HG03280 (cell line): ENCODE measurements at regions not wholly inside any gene's neighbourhood (a gene's known extent, or its start where the extent isn't known, plus 50 kb on each side); places are given as distances from the start of the nearest gene placed in this dataset.
"Not testable (repeated sequence)": the region's sequence is repeated elsewhere in the genome, so short reads cannot be mapped to it uniquely, and the experiment has no call there.

ENCODE experiments used
- ATAC-seq: cut with Tn5 transposase; IDR thresholded peaks from one replicate; pipeline ENCODE4 v1.9.1; 2021; ENCODE audit warnings: mild to moderate bottlenecking, moderate library complexity; ENCODE audit not compliant: unreplicated experiment

DNA sequence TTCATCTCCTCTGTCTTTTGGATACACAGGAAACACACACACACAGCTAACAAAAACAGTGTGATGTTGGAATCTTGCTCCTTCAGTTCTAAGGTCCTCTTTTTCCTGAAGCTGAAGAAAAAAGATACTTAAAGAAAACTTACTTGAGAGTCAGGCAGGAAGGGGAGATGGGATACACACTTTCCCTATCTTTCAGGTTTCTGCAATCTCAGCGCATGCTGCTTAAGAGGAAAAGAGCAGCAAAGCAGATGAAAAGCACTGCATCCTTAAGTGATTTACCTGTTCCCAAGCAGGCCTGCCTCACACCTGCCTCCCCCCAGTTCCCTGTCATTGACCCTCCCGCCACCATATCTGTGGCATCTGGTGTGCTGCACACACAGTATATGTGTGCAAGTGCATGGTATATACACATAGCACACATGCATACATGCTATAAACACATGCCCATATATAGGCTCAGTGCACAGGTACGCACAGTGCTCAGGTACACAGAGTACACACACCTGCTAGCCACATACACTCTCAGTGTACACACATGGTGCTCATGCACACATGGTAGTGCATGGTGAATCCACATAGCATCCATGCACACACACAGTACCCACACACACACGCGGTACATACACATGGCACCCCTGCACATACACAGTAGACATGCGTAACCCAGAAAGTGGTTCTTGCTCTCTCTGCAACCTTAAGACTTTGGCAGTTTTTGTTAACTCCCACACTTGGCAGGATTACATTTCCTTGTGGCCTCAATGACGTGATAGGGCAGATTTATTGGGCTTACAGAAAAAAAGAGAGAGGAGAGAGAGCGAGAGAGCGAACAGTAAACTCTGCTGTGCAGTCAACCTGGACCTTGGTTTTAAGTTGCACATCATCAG lies 166.9 kb downstream of the TOMM20 start:
- ATAC-seq, result peak; percentile 16

DNA sequence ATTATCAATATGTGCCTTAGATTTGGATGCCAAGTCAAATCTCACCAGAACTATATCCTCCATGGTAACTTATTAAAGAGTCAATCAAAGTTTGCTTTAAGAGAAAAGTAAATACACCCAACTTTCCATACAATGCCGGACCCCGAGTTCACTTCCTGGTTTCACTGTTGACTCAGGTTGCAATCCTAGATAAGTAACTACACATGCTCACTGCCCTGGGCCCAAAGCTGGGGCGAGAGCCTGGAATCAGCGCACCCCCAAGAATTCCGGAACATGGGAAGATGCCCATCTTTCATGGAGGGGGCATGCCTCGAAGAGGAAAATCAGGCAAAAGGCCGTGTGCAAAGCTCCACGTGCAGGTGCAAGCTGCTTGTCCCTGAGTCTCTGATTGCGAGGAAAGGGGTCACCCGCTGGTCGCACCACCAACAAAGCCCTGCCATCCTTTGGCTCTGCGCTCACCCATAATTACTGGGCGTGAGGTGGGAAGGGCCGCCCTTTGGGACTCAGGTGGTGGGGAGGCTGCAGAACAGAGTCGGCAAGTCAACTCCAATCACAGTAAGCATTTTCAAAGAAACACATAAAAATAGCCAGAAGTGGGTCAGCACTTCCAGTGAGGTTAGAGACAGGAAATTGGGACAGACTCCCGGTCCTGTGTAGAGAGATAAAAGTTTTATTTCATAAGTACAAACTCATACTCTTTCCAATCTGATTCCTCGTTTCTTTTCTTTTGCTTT lies 167.7 kb downstream of the TOMM20 start:
- ATAC-seq, result no peak

DNA sequence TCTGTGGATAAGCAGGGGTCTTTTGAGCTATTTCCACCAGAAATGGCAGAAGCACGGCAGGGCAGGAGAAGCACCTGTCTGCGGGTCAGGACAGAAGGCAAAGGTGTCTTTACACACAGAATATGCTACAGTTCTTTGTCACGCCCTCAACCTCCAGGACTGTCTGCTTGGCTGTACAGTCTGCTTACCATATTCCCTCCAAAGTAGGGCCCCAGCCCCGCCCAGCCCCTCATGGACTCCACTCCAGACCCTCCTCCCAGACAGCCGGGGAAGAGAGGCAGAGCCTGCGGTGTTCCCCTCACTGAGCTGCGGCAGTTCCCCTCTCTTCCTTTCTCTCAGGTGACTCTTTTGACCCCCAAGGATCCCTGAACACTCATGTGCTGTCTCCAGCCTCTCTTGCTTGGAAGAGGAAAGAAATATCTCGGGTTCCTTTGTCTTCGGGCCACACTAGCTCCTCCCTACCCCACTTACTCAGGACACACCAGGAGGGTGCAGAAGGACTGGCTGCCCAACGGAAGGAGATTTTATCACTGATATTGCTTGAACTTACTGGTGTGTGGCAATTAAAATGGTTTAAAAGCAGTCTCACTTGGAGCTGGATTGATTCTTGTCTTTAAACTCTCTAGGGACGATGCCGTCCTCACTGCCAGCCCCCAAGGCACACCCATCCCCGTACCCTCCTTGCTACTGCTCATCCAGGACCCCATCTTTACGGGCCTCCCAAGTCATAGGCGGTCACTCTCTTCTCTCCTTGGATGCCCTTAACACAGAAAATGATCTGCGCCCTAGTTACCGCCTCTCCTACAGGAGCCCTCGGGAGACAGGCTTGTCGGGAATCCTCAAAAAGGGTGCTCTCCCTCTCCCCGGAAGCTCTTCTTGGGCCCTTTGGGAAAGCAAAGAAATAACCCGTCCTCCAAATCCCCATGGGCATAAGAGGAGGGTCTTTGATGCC lies 169.7 kb downstream of the TOMM20 start:
- ATAC-seq, result no peak

DNA sequence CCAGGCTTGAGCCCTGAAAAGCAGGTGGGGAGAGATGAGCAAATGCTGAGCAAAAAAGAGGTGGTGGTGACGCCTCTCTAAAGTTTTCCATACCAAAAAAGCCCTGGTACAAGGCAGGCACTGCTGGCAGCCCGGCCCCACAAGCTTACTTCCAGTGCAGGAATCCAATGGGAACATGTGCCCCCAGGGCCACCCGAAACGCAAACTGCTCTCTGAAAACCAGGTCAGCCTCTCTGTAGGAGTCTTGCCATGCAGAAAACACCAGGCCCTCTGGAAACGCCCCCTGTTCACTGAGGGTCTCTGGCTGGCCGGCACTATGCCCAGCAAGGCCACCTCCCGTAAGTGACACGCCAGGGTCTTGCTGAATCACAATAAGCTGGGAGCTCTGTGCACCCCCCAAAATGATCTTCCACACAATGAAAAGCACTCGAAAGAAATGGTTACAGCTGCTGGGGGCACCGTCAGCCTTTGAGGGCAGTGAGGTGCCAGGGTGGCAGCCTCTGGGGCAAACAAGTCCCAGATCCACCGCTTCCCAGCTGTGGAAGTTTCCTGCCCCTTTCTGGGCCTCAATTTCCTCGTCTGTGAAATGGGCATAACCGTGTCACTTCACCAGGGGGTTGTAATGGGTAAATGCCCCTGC lies 170.5 kb downstream of the TOMM20 start:
- no peak for ATAC-seq

DNA sequence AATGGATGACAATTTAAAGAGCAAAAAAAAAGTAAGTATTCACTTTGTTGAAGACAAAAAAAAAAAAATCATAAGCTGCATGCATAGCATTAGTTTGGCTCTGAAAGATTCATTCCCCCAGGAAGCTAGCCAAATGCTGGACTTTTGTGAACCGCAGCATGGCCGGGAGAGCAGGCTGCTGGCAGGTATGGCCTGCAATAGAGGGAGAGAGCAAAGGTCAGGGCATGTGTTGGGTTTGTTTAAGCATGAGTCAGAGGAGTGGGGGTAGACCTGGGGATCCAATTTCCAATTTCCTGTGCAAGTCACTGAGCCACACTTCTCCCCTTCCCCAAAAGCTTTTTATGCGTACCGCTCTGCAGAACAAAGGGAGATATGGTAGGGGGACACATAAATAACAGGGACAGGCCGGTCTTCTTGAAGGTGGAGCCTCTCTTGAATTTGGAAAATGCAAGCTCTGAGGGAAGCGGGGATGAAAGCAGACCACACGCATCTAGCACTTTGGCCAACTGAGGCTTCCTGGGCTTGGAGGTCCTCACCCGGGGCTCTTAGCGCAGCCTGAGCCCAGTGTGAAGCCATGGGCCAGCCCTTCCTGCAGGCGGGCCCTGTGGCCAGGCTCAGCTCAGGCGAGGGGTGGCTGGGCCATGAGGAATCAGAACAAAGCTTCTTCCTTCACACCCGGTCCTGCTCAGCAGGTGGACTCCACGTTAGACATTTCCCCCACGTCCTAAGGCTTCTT lies 171.1 kb downstream of the TOMM20 start:
- no peak for ATAC-seq

DNA sequence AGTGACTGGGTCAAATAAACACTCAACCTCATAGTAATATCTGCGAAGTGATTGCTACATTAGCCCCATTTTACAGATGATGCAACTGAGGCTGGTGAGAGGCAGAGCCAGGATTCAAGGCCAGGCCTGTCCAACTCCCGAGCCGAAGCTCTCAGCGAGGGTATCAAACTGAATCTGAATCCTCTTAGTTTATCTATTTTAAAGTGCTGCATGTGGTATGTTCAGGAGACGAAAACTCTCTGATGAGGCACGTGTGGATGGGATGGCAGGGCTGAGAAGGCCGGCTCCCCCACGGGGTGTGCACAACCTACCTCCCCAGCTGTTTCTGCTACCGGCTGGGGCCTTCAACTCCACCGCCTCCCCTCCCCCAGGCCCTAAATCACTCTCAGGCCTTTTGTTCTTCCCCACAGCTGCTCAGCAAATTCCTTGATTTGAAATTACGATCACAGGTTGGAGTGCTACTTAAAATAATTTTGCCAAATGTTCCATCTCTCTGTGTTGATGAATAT lies 171.8 kb downstream of the TOMM20 start:
- ATAC-seq, result no peak

DNA sequence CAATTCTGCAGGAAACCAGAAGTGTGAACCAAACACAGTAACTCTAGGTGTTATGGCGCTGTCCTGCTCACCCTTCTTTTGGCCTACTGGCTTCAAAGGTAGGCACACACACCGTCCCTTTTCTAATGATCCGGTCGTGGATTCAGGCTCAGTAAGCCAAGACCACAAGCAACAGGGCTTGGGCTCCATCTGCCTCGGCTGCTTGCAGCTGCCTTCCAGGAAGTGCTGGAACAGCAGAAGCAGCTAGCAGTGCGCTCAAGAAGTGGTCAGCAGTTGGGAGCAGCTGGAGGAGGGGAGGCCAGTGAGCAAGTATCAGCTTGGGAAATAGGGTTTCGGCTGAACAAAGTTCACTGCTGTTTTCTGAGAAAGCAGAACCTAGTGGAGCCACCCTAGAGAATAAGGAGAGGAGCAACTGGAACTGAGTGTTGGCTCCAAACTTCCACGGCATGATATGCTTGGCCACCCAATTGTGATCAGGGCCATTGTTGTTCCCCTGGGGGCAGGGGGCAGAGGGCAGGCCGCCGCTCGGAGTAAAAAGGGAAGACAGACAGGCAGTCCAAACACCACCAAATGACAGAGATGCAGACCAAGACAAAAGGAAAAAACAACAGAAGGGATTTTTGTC lies 173.4 kb downstream of the TOMM20 start:
- peak; percentile 40 for ATAC-seq

DNA sequence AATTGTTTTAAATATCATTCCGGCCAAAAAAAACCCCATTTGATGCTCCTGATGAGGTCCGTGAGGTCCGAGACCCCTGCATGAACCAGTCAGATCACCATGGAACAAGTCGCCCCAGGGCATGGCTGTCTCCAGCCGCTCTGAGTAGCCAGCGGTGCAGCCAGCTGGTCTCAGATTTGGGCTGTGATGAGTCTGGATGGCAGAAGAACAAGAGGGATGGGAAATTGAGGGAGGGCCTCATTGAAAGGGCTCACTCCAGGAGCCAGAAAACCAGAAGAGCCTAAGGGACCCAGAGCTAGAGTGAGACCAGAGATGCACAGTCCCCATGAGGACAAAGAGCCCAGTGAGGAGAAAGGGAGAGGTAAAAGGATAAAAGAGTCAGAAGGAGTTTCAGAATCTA lies 174.0 kb downstream of the TOMM20 start:
- no peak for ATAC-seq

DNA sequence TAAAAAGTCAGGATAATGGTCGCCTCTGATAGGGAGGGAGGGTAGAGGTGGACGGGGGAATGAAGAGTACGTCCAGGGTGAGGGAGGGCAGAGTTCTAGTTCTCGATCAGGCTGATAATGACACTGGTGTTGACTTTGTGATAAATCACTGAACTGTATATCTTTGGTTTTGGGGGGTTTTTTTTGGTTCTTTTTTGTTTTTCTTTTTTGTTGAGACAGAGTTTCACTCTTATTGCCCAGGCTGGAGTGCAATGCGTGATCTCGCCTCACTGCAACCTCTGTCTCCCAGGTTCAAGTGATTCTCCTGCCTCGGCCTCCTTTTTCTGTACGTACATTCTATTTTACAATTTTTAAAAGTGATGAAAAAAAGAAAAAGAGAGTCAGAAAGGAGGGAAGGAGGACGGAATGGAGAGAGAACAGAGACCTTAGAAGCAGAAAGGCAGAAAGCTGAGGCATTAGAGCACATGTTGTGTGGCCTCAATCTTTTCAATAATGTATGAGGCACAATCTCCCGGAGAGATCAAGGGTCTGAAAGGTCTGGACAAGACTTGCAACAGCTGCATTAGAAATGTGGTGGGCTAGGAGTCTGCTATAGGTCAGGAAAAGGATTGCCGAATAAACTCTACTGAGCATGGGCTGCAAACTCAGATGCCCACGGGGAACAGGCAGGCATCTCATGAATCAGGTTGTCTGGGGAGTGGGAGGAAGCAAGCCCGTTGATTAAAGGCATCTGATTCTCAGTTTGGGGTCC lies 174.8 kb downstream of the TOMM20 start:
- ATAC-seq, result no peak

DNA sequence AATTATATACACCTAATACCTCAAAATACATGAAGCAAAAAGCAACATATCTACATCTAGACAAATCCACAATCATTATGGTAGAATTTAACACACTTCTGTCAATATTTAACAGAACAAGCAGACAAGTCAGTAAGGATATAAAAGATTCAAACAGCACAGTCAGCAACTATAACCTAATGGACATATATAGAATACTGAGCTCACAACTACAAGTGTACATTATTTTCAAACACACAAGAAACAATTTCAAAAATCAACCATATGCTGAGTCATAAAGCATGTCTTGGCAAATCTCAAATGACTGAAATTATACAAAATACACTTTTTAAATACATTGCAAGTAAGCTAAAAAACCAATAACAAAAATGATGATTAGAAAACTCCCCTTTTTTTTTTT lies 178.0 kb downstream of the TOMM20 start:
- no peak for ATAC-seq

DNA sequence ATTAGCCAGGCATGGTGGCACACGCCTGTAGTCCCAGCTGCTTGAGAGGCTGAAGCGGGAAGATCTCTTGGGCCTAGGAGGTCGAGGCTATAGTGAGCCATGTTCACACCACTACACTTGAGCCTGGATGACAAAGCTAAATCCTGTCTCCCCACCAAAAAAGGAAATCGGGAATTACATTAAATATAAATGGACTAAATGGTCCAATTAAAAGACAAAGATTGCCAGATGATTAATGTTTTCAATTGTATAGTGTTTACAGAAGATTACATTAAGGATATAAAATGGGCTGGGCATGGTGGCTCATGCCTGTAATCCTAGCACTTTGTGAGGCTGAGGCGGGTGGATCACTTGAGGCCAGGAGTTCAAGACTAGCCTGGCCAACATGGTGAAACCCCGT lies 179.1 kb downstream of the TOMM20 start:
- not testable (repeated sequence) for ATAC-seq

DNA sequence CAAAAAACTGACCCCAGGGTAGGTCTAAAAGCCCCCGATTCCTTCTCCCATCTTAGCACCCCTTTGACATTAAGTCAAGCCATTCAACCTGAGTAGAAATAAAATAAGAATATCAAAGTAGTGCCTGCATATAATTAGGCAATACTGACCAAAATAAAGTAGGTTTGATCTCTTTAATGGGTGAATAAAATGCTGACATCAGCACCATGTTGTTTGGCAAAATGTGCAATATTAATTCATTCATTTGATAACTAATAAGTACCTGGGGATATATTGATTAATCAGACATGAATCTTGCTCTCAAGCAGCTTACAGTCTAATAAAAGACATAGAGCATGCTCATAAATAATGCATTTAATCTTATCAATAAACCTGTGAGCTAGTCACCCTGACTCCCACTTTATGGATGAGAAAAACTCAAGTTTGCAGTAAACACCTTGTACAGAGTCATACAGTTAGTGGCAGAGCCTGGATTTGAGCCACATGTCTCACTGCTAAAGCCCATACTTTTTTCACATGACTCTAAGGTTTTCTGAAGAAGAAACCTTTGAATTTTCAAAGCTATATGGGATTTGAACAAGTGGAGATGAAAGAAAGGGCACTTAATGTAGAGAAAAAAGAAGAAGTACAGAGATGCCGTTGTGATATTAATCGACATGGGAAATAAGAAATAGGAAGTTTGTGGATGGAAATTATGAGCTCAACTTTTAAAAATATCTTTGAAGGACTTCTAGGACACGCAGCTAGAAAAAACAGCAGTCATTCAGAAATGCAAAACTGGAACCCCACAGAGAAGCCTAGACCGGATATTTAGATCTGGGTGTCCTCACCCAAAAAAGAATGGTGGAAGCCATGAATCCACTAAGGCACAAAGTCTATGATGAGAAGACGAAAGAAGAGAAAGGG lies 183.9 kb downstream of the TOMM20 start:
- ATAC-seq, result no peak

DNA sequence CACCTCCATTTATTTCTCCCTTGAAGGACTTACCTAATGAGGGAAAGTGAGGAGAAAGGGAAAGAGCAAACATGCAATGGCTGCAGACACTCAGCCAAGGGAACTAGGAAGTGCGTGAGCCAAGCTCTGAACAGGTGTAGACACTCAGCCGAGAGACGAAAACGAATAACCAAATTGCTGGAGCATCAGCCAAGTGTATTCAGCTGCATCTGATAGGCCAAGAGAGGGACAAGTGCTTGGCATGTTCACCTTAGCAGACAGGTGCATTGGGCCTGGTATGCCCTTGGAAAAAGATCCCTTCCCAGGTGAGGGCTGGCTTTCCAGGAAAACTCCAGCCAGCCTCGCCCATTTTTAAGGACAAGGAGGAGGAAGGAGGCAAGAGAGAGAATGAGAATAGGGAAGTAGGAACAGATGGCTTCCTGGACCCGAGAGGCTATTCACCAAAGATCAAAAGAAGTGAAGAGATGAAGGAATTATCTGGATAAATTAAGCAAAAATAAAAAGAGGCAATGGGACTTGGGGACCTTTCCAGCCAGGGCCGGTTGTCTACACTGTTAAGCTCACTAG lies 184.7 kb downstream of the TOMM20 start:
- no peak for ATAC-seq

DNA sequence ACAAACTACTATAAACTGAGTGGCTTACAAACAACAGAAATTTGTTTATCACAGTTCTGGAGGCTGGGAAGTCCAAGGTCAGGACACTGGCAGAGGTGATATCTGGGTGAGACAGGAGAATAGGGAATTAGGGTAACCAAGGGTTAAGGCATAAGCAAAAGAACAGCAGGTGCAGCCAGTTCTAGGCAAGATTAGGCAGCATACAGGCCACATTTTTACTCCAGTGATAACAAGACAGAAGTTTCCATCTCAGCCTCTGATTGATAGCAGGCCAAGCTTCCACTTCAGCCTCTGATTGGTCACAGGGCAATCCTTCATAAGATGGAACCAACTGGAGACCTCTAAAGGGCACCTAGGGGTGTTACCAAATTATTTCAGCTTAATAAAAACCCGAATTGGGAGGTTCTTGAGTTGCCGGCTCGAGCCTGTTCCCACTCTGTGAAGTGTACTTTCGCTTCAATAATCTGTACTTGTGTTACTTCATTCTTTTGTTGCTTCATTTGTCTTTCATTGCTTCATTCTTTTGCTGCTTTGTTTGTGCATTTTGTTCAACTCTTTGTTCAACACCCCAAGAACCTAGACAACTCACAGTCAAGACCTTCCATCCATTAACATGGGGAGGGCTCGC lies 185.6 kb downstream of the TOMM20 start:
- ATAC-seq, result no peak

DNA sequence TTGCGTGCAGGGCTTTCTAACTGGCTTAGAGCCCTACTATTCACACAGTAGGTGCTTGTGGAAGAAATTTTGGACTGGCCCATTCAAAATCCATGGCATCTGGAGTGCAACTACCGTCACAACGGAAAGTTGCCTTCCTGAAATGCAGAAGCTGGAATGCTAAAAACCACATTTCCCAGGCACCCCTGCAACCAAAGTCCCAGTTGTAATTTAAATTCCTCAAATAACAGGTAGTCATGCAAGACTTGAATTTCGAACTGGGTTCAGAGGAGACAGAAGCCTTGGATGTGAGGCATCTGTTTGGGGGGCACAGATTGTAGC lies 186.7 kb downstream of the TOMM20 start:
- no peak for ATAC-seq

DNA sequence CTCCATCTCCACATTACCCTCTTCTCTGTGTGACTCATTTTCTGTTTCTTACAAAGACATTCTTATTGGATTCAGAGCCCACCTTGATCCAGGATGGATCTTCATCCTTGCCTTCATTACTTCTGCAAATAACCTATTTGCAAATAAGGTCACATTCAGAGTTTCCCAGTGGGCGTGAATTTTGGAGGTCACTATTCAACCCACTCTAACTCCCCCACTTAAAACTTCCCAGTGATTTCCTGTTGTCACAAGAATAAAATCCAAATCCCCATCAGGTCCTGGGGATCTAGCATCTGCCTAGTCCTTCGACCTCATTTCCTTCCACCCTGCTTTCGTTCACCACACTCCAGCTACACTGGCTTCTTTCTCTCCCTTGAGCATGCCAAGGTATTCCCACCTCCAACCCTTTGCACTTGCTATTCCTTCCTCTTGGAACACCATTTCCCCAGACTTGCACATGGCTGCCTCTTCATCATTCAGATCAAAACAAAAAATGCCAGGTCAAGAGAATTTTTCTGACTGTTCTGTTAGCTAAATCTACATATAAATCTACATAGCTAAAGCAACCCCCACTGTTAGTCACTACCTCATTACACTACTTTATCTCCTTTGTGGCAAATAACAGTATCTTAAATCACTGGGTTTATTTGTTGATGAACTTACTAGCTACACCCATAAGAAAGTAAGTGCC lies 187.2 kb downstream of the TOMM20 start:
- ATAC-seq, result no peak
